ENCODE measurements at regions not wholly inside any gene's neighbourhood (a gene's known extent, or its start where the extent isn't known, plus 50 kb on each side); places are given as distances from the start of the nearest gene placed in this dataset.
"Not testable (repeated sequence)": the region's sequence is repeated elsewhere in the genome, so short reads cannot be mapped to it uniquely, and the experiment has no call there.

- TF ChIP-seq CTCF, EZH2 (IDR thresholded peaks at IDR 0.05): not testable (repeated sequence)
These were observed 96.0 kb upstream of the LRPAP1 start for GRCh38 chr4:3627967-3628867.
